DOHH2 (cell line): ENCODE measurements at regions not wholly inside any gene's neighbourhood (a gene's known extent, or its start where the extent isn't known, plus 50 kb on each side); places are given as distances from the start of the nearest gene placed in this dataset.

Experiments used
- H3F3A ChIP-seq: fragments of 200-600 bp; sonication (generic), shearing (Covaris generic); 2 replicates; pipeline ENCODE4 v1.6.0; 2016; ENCODE audit warnings: antibody characterized with exemption, mild to moderate bottlenecking; ENCODE audit not compliant: control insufficient read depth, insufficient read depth
- H3K27ac ChIP-seq: fragments of 200-600 bp; sonication (generic); 2 replicates; pipeline ENCODE4 v1.5.1; 2014; ENCODE audit warnings: low read depth, mild to moderate bottlenecking, low read length, moderate library complexity
- H3K27me3 ChIP-seq: fragments of 200-600 bp; sonication (generic); 2 replicates; pipeline ENCODE4 v1.6.1; 2014; ENCODE audit warnings: mild to moderate bottlenecking, low read length, mixed read lengths; ENCODE audit not compliant: control insufficient read depth
- H3K36me3 ChIP-seq: fragments of 200-600 bp; sonication (generic); 2 replicates; pipeline ENCODE4 v1.6.1; 2014; ENCODE audit warnings: mild to moderate bottlenecking, low read length, moderate library complexity, mixed read lengths; ENCODE audit not compliant: control insufficient read depth
- H3K4me1 ChIP-seq: fragments of 200-600 bp; sonication (generic); 2 replicates; pipeline ENCODE4 v1.6.1; 2014; ENCODE audit warnings: mild to moderate bottlenecking, low read length, mixed read lengths; ENCODE audit not compliant: control insufficient read depth
- H3K4me2 ChIP-seq: fragments of 200-600 bp; sonication (generic); 2 replicates; pipeline ENCODE4 v1.6.0; 2014; ENCODE audit warnings: mild to moderate bottlenecking, low read length, moderate library complexity
- H3K4me3 ChIP-seq: fragments of 200-600 bp; sonication (generic); 2 replicates; pipeline ENCODE4 v1.5.1; 2014; ENCODE audit warnings: mild to moderate bottlenecking, low read length, mixed read lengths
- H3K79me2 ChIP-seq: fragments of 200-600 bp; sonication (generic); 2 replicates; pipeline ENCODE4 v1.6.1; 2014; ENCODE audit warnings: mild to moderate bottlenecking, low read length, mixed read lengths; ENCODE audit not compliant: control insufficient read depth
- H3K9me2 ChIP-seq: fragments of 200-600 bp; sonication (generic); replicated peaks from 2 replicates; pipeline ENCODE4 v1.6.1; 2014; ENCODE audit warnings: mild to moderate bottlenecking, low read length, mixed read lengths; ENCODE audit not compliant: control insufficient read depth
- H3K9me3 ChIP-seq: fragments of 200-600 bp; sonication (generic); 2 replicates; pipeline ENCODE4 v1.6.1; 2014; ENCODE audit warnings: antibody characterized with exemption, low read length, mixed read lengths; ENCODE audit not compliant: control insufficient read depth, insufficient read depth
- H4K20me1 ChIP-seq: fragments of 200-600 bp; sonication (generic); 2 replicates; pipeline ENCODE4 v1.6.0; 2014; ENCODE audit warnings: low read depth, mild to moderate bottlenecking, antibody characterized with exemption, low read length, moderate library complexity; ENCODE audit not compliant: control insufficient read depth, insufficient read depth
- CTCF ChIP-seq: fragments of 200-600 bp; sonication (generic); IDR thresholded peaks from one replicate; pipeline ENCODE4 v1.5.1; 2014; ENCODE audit warnings: antibody characterized with exemption, mild to moderate bottlenecking, low read depth, low read length; ENCODE audit not compliant: poor library complexity, severe bottlenecking
- EZH2phosphoT487 ChIP-seq: fragments of 200-600 bp; sonication (generic); IDR thresholded peaks from 2 replicates; pipeline ENCODE4 v1.6.1; 2017; ENCODE audit warnings: borderline replicate concordance, mild to moderate bottlenecking, antibody characterized with exemption, low read length, moderate library complexity, mixed read lengths

GRCh38 chr11:111069066-111069465 is 176.5 kb upstream of the POU2AF2 start:
- H3K9me2 ChIP-seq = no peaks in the 10 kb centered on the region
- H3K4me3 ChIP-seq = no peak overlapping the region
- no peaks in the 10 kb centered on the region for H3F3A ChIP-seq

DNA sequence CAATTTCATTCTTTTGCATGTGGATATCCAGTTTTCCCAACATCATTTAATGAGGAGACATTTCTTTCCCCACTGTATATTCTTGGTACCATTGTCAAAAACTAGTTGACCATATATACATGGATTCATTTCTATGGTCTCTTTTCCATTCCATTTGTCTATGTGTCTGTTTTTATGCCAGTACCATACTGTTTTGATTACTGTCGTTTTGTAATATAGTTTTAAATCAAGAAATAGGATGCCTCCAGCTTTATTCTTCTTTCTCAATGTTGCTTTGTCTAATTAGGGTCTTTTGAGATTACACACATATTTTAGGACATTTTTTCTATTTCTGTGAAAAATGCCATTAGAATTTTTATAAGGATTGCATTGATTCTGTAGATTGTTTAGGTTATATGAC is 177.5 kb upstream of the POU2AF2 start:
- no peaks in the 10 kb centered on the region for H3K9me2 ChIP-seq
- no peaks in the 10 kb centered on the region for H3K36me3 ChIP-seq
- no peak for TF ChIP-seq EZH2phosphoT487
- TF ChIP-seq CTCF = no peak
- H3K4me2 ChIP-seq = no peak overlapping the region
- no peak overlapping the region for H3K4me3 ChIP-seq
- no peaks in the 10 kb centered on the region for H3F3A ChIP-seq
- no peaks in the 10 kb centered on the region for H3K4me1 ChIP-seq
- no peak overlapping the region for H3K27ac ChIP-seq
- no peaks in the 10 kb centered on the region for H3K79me2 ChIP-seq
- H3K9me3 ChIP-seq = peaks cover 12% of the 10 kb centered on the region
- no peaks in the 10 kb centered on the region for H3K27me3 ChIP-seq
- no peaks in the 10 kb centered on the region for H4K20me1 ChIP-seq

More at GRCh38 chr11:111069066-111069465, 176.5 kb upstream of the POU2AF2 start:
- no peaks in the 10 kb centered on the region for H4K20me1 ChIP-seq
- no peaks in the 10 kb centered on the region for H3K27me3 ChIP-seq
- peaks cover 12% of the 10 kb centered on the region for H3K9me3 ChIP-seq
- H3K79me2 ChIP-seq = no peaks in the 10 kb centered on the region
- H3K4me2 ChIP-seq = no peak overlapping the region
- no peaks in the 10 kb centered on the region for H3K36me3 ChIP-seq
- TF ChIP-seq EZH2phosphoT487 (no peak), CTCF (no peak)
- H3K4me1 ChIP-seq = no peaks in the 10 kb centered on the region
- no peak overlapping the region for H3K27ac ChIP-seq

GRCh38 chr11:111066846-111067245 is 178.7 kb upstream of the POU2AF2 start:
- no peaks in the 10 kb centered on the region for H3F3A ChIP-seq
- peaks cover 12% of the 10 kb centered on the region for H3K9me3 ChIP-seq
- no peaks in the 10 kb centered on the region for H3K4me1 ChIP-seq
- no peak overlapping the region for H3K4me2 ChIP-seq
- H3K27me3 ChIP-seq = no peaks in the 10 kb centered on the region
- TF ChIP-seq CTCF (no peak), EZH2phosphoT487 (no peak)
- H3K27ac ChIP-seq = no peak overlapping the region
- H4K20me1 ChIP-seq = no peaks in the 10 kb centered on the region
- no peaks in the 10 kb centered on the region for H3K9me2 ChIP-seq
- H3K4me3 ChIP-seq = no peak overlapping the region
- no peaks in the 10 kb centered on the region for H3K36me3 ChIP-seq
- no peaks in the 10 kb centered on the region for H3K79me2 ChIP-seq
